Endodermal cell (in vitro differentiated cells): ENCODE measurements at regions not wholly inside any gene's neighbourhood (a gene's known extent, or its start where the extent isn't known, plus 50 kb on each side); places are given as distances from the start of the nearest gene placed in this dataset.

Experiments
- DNase-seq: peaks from one replicate; pipeline ENCODE4 v3.0.0-alpha.2; 2017
- H3K27ac ChIP-seq: 2 replicates; pipeline ENCODE4 v1.5.1; 2013; ENCODE audit warnings: mild to moderate bottlenecking, low read depth, low read length, moderate library complexity
- H3K27me3 ChIP-seq: 2 replicates; pipeline ENCODE4 v1.6.1; 2013; ENCODE audit warnings: mild to moderate bottlenecking, low read length, moderate library complexity; ENCODE audit not compliant: insufficient read depth, control insufficient read depth, poor library complexity, severe bottlenecking
- H3K36me3 ChIP-seq: 2 replicates; pipeline ENCODE4 v1.7.0; 2013; ENCODE audit warnings: mild to moderate bottlenecking, low read length, moderate library complexity; ENCODE audit not compliant: control insufficient read depth, insufficient read depth
- H3K4me1 ChIP-seq: one replicate; pipeline ENCODE4 v1.7.0; 2013; ENCODE audit warnings: low read length; ENCODE audit not compliant: control insufficient read depth, insufficient read depth
- H3K4me3 ChIP-seq: 2 replicates; pipeline ENCODE4 v1.5.1; 2013; ENCODE audit warnings: mild to moderate bottlenecking, low read length, moderate library complexity
- H3K9ac ChIP-seq: 2 replicates; pipeline ENCODE4 v1.6.1; 2013; ENCODE audit warnings: mild to moderate bottlenecking, low read length, moderate library complexity; ENCODE audit not compliant: poor library complexity, severe bottlenecking; ENCODE audit errors: extremely low read depth
- H3K9me3 ChIP-seq: 2 replicates; pipeline ENCODE4 v1.6.1; 2013; ENCODE audit warnings: mild to moderate bottlenecking, low read length, moderate library complexity; ENCODE audit not compliant: control insufficient read depth
- H3K27ac Mint-ChIP-seq: 2 replicates; pipeline ENCODE4 v1.8.0; 2020; ENCODE audit warnings: mixed read lengths
- H3K27me3 Mint-ChIP-seq: 2 replicates; pipeline ENCODE4 v1.8.0; 2021; ENCODE audit warnings: mild to moderate bottlenecking, mixed read lengths; ENCODE audit not compliant: insufficient read depth
- H3K36me3 Mint-ChIP-seq: 2 replicates; pipeline ENCODE4 v1.8.0; 2020; ENCODE audit warnings: low read depth, mixed read lengths
- H3K4me1 Mint-ChIP-seq: 2 replicates; pipeline ENCODE4 v1.8.0; 2020; ENCODE audit warnings: mixed read lengths
- H3K4me3 Mint-ChIP-seq: 2 replicates; pipeline ENCODE4 v1.8.0; 2020; ENCODE audit warnings: mild to moderate bottlenecking, moderate library complexity, mixed read lengths
- H3K9me3 Mint-ChIP-seq: 2 replicates; pipeline ENCODE4 v1.8.0; 2020; ENCODE audit warnings: mild to moderate bottlenecking, mixed read lengths
- CTCF ChIP-seq: fragments of 200-600 bp; sonication (generic); conservative IDR thresholded peaks from 2 replicates; pipeline ENCODE4 v1.5.0; 2021; ENCODE audit warnings: antibody characterized with exemption, mild to moderate bottlenecking
- WGBS, 2 experiments: methylation state at CpG; one replicate each; pipeline versions ENCODE4 v1.1.5 to v1.1.7; 2013; ENCODE audit warnings: missing lambda C conversion rate in 2 of 2, mixed read lengths in 1 of 2; ENCODE audit not compliant: insufficient coverage in 1 of 2, insufficient read length in 1 of 2; 5-methylcytosine and 5-hydroxymethylcytosine counted together

GRCh38 chr15:98391568-98391967 lies 256.8 kb upstream of the IGF1R start:
- 89 to 91% methylated on average over 5 to 7 of the region's 7 CpGs for WGBS, 2 experiments
- no peak overlapping the region for H3K27ac ChIP-seq
- H3K36me3 ChIP-seq, result no peaks in the 10 kb centered on the region
- Mint-ChIP-seq H3K4me3 (no peak overlapping the region), H3K27ac (no peak overlapping the region), H3K36me3 (no peaks in the 10 kb centered on the region), H3K27me3 (peaks cover 7% of the 10 kb centered on the region), H3K4me1 (peaks cover 5% of the 10 kb centered on the region), H3K9me3 (no peaks in the 10 kb centered on the region)
- no peaks in the 10 kb centered on the region for H3K9me3 ChIP-seq
- no peaks in the 10 kb centered on the region for H3K27me3 ChIP-seq
- H3K4me3 ChIP-seq, result no peak overlapping the region
- H3K9ac ChIP-seq, result no peak overlapping the region
- no peak for DNase-seq
- no peak for TF ChIP-seq CTCF
- peaks cover 5% of the 10 kb centered on the region for H3K4me1 ChIP-seq

GRCh38 chr15:98393471-98393870 lies 254.9 kb upstream of the IGF1R start:
- 92% methylated on average over 9 of the region's 9 CpGs for WGBS, 2 experiments

GRCh38 chr15:98394546-98394945 lies 253.8 kb upstream of the IGF1R start:
- H3K9ac ChIP-seq, result no peak overlapping the region
- WGBS, 2 experiments, result 81 to 89% methylated on average over 9 to 10 of the region's 10 CpGs
- Mint-ChIP-seq H3K4me3 (no peak overlapping the region), H3K36me3 (no peaks in the 10 kb centered on the region), H3K27ac (no peak overlapping the region), H3K4me1 (peaks cover 5% of the 10 kb centered on the region), H3K9me3 (no peaks in the 10 kb centered on the region), H3K27me3 (peaks cover 6% of the 10 kb centered on the region)
- H3K27ac ChIP-seq, result no peak overlapping the region
- H3K9me3 ChIP-seq, result no peaks in the 10 kb centered on the region
- no peak overlapping the region for H3K4me3 ChIP-seq
- TF ChIP-seq CTCF, result no peak
- H3K4me1 ChIP-seq, result peaks cover 5% of the 10 kb centered on the region
- no peaks in the 10 kb centered on the region for H3K27me3 ChIP-seq
- no peak for DNase-seq
- no peaks in the 10 kb centered on the region for H3K36me3 ChIP-seq

More at GRCh38 chr15:98393471-98393870, 254.9 kb upstream of the IGF1R start:
- Mint-ChIP-seq H3K27me3 (peaks cover 6% of the 10 kb centered on the region), H3K27ac (no peak overlapping the region), H3K4me3 (no peak overlapping the region), H3K9me3 (no peaks in the 10 kb centered on the region), H3K4me1 (peaks cover 5% of the 10 kb centered on the region), H3K36me3 (no peaks in the 10 kb centered on the region)
- Histone ChIP-seq H3K27me3 (no peaks in the 10 kb centered on the region), H3K4me1 (peaks cover 5% of the 10 kb centered on the region), H3K4me3 (no peak overlapping the region), H3K27ac (no peak overlapping the region), H3K9ac (no peak overlapping the region), H3K36me3 (no peaks in the 10 kb centered on the region), H3K9me3 (no peaks in the 10 kb centered on the region)
- no peak for TF ChIP-seq CTCF
- DNase-seq, result no peak
